Muscle layer of colon (tissue), 2 donors: ENCODE measurements at regions not wholly inside any gene's neighbourhood (a gene's known extent, or its start where the extent isn't known, plus 50 kb on each side); places are given as distances from the start of the nearest gene placed in this dataset.

Experiments used
- H3K27ac ChIP-seq: one replicate; pipeline ENCODE4 v1.7.0; 2013; ENCODE audit warnings: low read depth, mild to moderate bottlenecking, low read length, moderate library complexity
- H3K27me3 ChIP-seq, 2 donors: one replicate each; pipeline ENCODE4 v1.7.0; 2013; ENCODE audit warnings: low read length in 2 of 2, mild to moderate bottlenecking in 2 of 2; ENCODE audit not compliant: insufficient read depth in 2 of 2, control insufficient read depth in 1 of 2
- H3K36me3 ChIP-seq: one replicate; pipeline ENCODE4 v1.7.0; 2013; ENCODE audit warnings: mild to moderate bottlenecking, low read length; ENCODE audit not compliant: insufficient read depth
- H3K4me1 ChIP-seq: one replicate; pipeline ENCODE4 v1.7.0; 2013; ENCODE audit warnings: mild to moderate bottlenecking, low read length; ENCODE audit not compliant: insufficient read depth
- H3K4me3 ChIP-seq, 2 donors: one replicate each; pipeline ENCODE4 v1.7.0; 2013; ENCODE audit warnings: low read length in 2 of 2, low read depth in 1 of 2, mild to moderate bottlenecking in 1 of 2, moderate library complexity in 1 of 2
- H3K9ac ChIP-seq: one replicate; pipeline ENCODE4 v1.7.0; 2013; ENCODE audit warnings: low read length
- H3K9me3 ChIP-seq: one replicate; pipeline ENCODE4 v1.7.0; 2013; ENCODE audit warnings: mild to moderate bottlenecking, low read length
- donor health status: abdominal sarcoma.
- donor health status: Adenocarcinoma of cecum.

DNA sequence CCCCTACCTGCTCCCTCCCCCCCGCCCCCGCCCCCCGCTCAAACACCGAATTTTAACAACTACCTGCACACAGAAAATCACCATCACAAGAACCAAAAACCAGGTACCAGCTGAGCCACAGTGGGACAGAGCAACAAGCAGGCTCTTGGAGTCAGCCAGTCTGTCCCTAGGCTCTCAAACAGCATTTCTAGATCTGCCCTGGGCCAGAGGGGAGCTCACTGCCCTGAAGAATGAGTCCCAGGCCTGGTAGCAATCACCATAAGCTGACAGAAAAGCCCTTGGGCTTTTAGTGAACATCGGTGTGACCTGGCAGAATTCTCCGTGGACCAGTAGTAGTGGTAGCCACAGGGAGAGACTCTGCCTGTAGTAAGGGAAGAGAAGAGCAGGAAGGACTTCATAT lies 58.3 kb downstream of the C11orf87 start:
- Histone ChIP-seq H3K9ac (no peak overlapping the region), H3K4me3 (no peak overlapping the region), H3K4me1 (no peaks in the 10 kb centered on the region), H3K36me3 (no peaks in the 10 kb centered on the region), H3K27ac (no peak overlapping the region), H3K27me3 (no peaks in the 10 kb centered on the region), H3K9me3 (no peaks in the 10 kb centered on the region)

DNA sequence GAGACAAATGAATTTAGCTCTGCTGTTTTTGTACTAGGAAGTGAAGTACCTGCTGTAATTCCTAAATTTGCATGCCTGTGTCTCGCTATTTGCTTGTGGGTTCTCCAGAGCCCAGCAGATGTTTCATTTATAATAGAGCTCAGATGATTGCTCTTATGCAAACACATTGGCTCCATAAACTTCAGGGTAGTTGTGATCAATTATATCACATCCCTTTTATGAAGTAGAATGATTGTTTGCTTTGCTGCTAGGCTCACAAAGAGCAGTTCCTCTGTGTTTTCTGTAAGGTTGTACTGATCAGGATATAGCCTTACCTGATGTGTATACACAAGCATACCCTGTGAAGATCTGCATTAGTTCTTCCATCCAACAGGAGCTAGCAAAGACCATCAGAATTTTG lies 64.1 kb downstream of the C11orf87 start:
- no peak overlapping the region for H3K4me3 ChIP-seq
- H3K9me3 ChIP-seq: no peaks in the 10 kb centered on the region
- H3K9ac ChIP-seq: no peak overlapping the region
- H3K36me3 ChIP-seq: no peaks in the 10 kb centered on the region
- H3K4me1 ChIP-seq: no peaks in the 10 kb centered on the region
- H3K27me3 ChIP-seq: no peaks in the 10 kb centered on the region
- no peak overlapping the region for H3K27ac ChIP-seq

DNA sequence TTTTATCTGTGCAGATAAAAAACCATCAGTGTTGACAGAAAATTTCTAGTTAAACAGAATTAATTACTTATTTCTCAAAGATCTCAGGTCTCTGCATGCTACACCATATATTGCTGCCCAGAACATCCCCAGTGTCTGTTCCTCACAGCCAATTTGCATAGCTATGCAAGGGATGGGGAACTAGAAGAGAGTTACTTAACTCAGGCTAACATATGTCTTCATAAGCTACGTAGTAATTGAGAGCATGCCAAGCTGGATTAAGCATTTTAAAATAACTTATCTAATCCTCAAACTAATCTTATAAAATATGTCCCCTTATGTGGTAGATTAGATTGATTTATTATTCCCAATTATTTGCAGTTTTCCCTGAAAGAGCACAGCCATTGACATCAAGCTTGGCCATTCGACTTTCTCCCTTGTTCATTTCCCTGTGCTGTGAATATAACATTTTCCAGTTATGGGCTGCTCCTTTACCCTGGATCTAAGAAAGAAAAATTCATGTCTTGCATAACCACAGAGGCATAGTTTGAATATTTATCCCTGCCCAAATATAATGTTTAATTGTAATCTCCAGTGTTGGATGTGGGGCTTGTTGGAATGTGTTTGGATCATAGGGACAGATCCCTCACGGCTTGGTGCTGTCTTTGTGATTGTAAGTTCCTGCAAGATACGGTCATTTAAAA lies 69.1 kb downstream of the C11orf87 start:
- Histone ChIP-seq H3K4me3 (no peak overlapping the region), H3K4me1 (no peaks in the 10 kb centered on the region), H3K27ac (no peak overlapping the region), H3K9ac (no peak overlapping the region), H3K36me3 (no peaks in the 10 kb centered on the region), H3K27me3 (no peaks in the 10 kb centered on the region), H3K9me3 (no peaks in the 10 kb centered on the region)

DNA sequence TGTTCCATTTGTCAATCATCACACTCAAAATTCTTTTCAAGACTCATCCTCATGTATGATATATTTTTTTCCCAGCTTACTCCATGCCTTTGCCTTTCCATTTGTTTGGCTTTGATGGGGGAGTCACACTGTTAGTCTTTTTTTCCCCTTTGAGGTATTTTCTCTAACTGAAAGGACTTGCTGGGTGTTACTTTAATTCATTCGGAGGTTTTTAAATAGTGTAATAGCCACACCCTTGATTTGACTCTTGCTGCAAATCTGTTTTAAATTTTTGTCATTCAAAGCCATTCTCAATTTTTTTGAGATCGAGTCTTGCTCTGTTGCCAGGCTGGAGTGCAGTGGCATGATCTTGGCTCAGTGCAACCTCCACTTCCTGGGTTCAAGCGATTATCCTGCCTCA lies 84.1 kb downstream of the C11orf87 start:
- H3K36me3 ChIP-seq: no peaks in the 10 kb centered on the region

DNA sequence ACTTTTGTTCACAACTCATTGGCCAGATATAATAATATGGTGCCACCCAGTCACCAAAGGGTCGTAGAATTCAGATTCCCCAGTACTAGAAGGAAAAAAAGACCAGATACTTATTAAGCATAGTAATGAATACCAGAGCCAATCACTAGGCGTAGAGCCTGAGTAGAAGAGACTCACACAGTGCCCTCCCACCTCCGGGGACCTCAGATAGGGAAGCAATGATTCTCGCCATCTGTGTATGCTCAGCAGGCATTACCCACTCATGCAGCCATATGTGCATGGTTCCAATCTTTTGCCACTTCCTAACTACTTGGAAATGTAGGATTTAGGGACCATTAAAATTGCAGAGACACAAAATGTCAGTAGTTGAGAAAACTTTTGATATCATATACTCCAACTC lies 85.3 kb downstream of the C11orf87 start:
- Histone ChIP-seq H3K4me1 (no peaks in the 10 kb centered on the region), H3K27me3 (no peaks in the 10 kb centered on the region), H3K9me3 (no peaks in the 10 kb centered on the region), H3K4me3 (no peak overlapping the region), H3K36me3 (no peaks in the 10 kb centered on the region), H3K9ac (no peak overlapping the region), H3K27ac (no peak overlapping the region)

More for the DNA sequence above, 84.1 kb downstream of the C11orf87 start:
- H3K27ac ChIP-seq: no peak overlapping the region
- no peaks in the 10 kb centered on the region for H3K9me3 ChIP-seq
- H3K9ac ChIP-seq: no peak overlapping the region
- H3K4me3 ChIP-seq: no peak overlapping the region
- H3K4me1 ChIP-seq: no peaks in the 10 kb centered on the region
- H3K27me3 ChIP-seq: no peaks in the 10 kb centered on the region

DNA sequence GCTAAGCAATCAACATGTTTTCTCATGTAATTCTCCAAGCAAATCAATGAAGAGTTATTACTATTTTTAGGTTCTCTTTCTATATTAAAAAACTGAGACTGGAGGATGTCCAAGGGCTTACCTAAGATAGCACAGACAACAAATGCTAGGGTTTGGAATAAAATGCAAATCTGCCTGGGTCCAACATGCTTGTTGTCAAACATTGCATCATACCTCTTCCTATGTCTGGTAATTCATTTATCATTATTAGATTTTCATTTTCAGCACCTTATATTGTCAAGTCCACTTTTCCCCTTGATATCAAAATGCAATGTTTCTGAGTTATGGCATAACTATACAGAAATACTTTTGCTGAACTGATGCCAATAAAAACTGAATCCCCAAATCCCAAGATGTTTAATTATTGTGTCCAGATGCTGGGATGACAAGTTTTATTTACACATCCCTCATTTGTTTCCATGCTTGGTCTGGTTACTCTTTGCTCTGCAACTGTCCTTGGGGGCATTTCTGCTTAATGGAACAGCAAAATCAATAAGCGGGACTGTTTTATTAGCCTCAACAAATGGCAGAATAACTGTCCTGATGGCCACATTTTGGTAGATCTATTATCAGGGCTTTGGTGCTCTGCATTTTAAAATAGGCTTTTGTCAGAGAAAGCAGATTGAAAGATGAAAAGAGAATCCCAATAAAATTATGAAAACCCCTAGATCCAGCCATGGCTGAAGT lies 86.0 kb downstream of the C11orf87 start:
- no peak overlapping the region for H3K27ac ChIP-seq
- H3K4me3 ChIP-seq: no peak overlapping the region
- no peak overlapping the region for H3K9ac ChIP-seq
- H3K27me3 ChIP-seq: no peaks in the 10 kb centered on the region
- H3K4me1 ChIP-seq: no peaks in the 10 kb centered on the region
- H3K9me3 ChIP-seq: no peaks in the 10 kb centered on the region
- H3K36me3 ChIP-seq: no peaks in the 10 kb centered on the region

DNA sequence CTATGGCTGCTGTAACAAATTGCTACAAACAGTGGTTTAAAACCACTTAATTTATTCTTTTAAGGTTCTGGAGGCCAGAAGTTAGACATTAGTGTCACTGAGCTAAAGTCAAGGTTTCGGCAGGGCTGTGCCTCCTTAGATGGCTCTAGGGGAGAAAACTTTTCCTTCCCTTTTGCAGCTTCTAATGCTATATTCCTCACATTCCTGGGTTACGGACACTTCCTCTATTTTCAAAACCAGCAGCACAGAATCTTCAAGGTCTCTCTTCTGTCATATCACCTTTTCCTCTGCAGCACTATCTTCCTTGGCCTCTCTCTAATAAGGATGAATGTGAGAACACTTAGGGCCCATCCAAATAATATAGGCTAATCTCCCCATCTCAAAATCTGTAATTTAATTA lies 87.0 kb downstream of the C11orf87 start:
- H3K9me3 ChIP-seq: no peaks in the 10 kb centered on the region
- H3K4me1 ChIP-seq: no peaks in the 10 kb centered on the region
- H3K27me3 ChIP-seq: no peaks in the 10 kb centered on the region
- H3K4me3 ChIP-seq: no peak overlapping the region
- H3K9ac ChIP-seq: no peak overlapping the region
- H3K27ac ChIP-seq: no peak overlapping the region
- no peaks in the 10 kb centered on the region for H3K36me3 ChIP-seq

DNA sequence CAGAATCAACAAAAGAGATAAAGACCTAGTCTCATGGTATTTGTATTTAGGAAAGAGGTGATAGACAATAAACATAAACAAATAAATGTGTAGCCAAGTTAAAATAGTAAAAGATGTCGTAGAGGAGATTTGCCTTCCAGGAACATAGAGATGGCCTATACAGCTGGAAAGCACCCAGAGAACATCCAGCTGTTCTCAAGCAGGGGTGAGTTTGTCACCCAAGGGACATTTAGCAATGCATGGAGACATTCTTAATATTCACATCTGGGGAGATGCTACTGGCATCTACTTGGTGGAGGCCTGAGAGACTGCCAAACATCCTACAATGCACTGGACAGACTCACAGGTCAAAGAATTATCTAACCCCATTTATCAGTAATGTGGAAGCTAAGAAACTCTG lies 88.3 kb downstream of the C11orf87 start:
- Histone ChIP-seq H3K27ac (no peak overlapping the region), H3K36me3 (no peaks in the 10 kb centered on the region)

DNA sequence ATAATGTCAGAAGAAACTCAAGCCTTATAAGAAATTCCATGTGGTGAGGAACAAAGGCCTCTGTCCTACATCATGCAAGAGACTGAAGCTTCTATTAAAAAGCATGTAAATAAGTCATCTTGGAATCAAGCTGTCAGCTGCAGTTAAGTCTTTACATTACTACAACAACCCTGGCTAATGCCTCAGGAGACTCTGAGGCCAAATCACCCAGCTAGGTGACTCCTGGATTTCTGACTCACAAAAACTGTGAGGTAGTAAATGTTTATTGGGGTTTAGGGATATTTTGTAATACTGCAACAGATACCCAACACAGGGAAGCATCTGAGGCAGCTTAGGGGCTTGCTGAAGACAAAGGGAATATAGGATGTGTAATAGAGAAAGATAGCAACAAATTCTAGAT lies 89.6 kb downstream of the C11orf87 start:
- Histone ChIP-seq H3K27me3 (no peaks in the 10 kb centered on the region), H3K27ac (no peak overlapping the region), H3K4me1 (no peaks in the 10 kb centered on the region), H3K9ac (no peak overlapping the region), H3K9me3 (no peaks in the 10 kb centered on the region), H3K4me3 (no peak overlapping the region), H3K36me3 (no peaks in the 10 kb centered on the region)

More for the DNA sequence above, 88.3 kb downstream of the C11orf87 start:
- Histone ChIP-seq H3K4me3 (no peak overlapping the region), H3K9ac (no peak overlapping the region), H3K4me1 (no peaks in the 10 kb centered on the region), H3K27me3 (no peaks in the 10 kb centered on the region), H3K9me3 (no peaks in the 10 kb centered on the region)

DNA sequence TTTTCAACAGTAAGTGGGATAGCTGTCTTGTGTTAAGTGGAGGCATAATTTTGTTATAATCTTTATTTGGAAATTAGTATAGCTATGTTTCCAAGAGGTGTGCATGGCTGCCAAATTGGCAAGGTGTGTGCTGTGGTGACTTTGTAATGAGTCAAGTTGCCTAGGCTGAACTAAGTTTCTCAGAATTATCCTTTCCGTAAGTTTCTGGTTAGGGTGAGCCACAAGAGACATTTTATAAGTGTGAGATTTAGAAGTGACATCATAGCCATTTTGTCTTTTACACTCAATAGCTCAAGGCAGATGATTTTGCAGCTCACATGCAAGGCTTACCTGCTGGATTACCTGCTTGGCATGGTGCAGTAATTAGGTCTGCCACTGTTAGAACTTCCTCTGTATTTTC lies 90.3 kb downstream of the C11orf87 start:
- no peaks in the 10 kb centered on the region for H3K9me3 ChIP-seq
- no peak overlapping the region for H3K27ac ChIP-seq
- H3K9ac ChIP-seq: no peak overlapping the region
- H3K27me3 ChIP-seq: no peaks in the 10 kb centered on the region
- H3K36me3 ChIP-seq: no peaks in the 10 kb centered on the region
- H3K4me1 ChIP-seq: no peaks in the 10 kb centered on the region
- no peak overlapping the region for H3K4me3 ChIP-seq

DNA sequence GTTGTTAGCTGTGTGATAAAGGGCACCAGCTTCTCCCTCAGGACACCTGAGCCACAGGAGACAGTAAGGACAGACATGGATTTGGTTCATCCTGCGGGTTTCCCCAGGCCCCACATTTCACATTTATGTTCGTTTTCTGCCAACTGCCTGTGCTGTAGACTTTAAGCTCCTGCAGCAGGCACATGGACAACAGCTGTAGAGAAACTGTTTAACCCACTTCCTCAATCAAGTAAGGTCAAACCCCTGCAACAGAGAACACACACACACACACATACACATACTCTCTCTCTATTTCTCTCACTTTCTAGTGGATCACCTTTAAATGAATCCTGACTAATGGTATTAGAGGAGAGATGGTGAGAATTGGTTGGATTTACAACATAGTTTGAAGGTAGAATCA lies 90.7 kb downstream of the C11orf87 start:
- no peaks in the 10 kb centered on the region for H3K27me3 ChIP-seq
- H3K4me1 ChIP-seq: no peaks in the 10 kb centered on the region
- no peak overlapping the region for H3K9ac ChIP-seq
- no peaks in the 10 kb centered on the region for H3K36me3 ChIP-seq
- no peak overlapping the region for H3K4me3 ChIP-seq
- no peaks in the 10 kb centered on the region for H3K9me3 ChIP-seq
- H3K27ac ChIP-seq: no peak overlapping the region
